ENCODE measurements at regions not wholly inside any gene's neighbourhood (a gene's known extent, or its start where the extent isn't known, plus 50 kb on each side); places are given as distances from the start of the nearest gene placed in this dataset.

DNA sequence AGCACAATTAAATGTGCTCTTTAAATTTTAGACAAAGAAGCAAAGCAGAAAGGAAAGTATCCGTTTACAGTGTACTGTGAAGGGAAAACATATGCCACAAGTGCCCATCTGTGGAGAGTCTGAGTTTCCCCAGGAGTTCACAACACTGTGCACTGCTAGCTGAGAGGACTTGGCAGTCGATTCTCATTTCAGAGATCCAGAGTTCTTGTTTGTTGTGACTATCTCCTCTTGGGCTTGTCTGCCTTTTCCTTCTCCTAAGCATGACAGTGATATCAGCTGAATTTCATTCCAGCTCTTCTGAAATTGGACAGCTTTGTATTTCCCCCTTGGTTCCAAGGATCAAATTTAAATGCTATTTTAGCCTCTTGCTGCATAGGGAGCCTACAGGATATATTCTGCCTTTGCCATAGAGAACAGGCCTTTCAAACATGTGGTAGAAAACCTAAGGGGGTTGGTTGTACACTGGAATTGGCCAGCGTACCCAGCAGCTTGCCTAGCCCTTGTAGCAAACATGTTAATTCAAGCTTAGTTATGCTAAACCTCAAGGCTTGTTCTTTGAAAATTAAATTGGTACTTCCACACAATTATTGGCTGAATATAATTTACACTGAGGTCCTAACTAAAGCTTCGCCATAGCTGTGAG lies 259.2 kb upstream of the NOVA1 start:
- ChIA-PET CTCF (no interaction called here), POLR2A (no interaction called here)
- Histone ChIP-seq H3K27me3 (replicated peaks; ENCODE audit: control insufficient read depth, insufficient read depth, low read length) (no peaks in the 10 kb centered on the region), H3K4me1 (no peaks in the 10 kb centered on the region), H3K9me3 (no peaks in the 10 kb centered on the region), H3K36me3 (ENCODE audit: control insufficient read depth, insufficient read depth, low read length) (no peaks in the 10 kb centered on the region), H3K4me3 (ENCODE audit: low read depth, low read length) (no peak overlapping the region)
- H3K9me3 Mint-ChIP-seq (ENCODE audit: unreplicated experiment): no peaks in the 10 kb centered on the region
- TF ChIP-seq, protein P1, sequence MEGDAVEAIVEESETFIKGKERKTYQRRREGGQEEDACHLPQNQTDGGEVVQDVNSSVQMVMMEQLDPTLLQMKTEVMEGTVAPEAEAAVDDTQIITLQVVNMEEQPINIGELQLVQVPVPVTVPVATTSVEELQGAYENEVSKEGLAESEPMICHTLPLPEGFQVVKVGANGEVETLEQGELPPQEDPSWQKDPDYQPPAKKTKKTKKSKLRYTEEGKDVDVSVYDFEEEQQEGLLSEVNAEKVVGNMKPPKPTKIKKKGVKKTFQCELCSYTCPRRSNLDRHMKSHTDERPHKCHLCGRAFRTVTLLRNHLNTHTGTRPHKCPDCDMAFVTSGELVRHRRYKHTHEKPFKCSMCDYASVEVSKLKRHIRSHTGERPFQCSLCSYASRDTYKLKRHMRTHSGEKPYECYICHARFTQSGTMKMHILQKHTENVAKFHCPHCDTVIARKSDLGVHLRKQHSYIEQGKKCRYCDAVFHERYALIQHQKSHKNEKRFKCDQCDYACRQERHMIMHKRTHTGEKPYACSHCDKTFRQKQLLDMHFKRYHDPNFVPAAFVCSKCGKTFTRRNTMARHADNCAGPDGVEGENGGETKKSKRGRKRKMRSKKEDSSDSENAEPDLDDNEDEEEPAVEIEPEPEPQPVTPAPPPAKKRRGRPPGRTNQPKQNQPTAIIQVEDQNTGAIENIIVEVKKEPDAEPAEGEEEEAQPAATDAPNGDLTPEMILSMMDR (IDR thresholded peaks at IDR 0.05; ENCODE audit: insufficient read depth in 1 of 2, low read depth in 1 of 2, low read length in 1 of 2, severe bottlenecking in 1 of 2, unreplicated experiment in 1 of 2): no peak
- H3K4me3 Mint-ChIP-seq (ENCODE audit: unreplicated experiment): no peak overlapping the region
- no peaks in the 10 kb centered on the region for H3K36me3 Mint-ChIP-seq (ENCODE audit: insufficient read depth, unreplicated experiment)
- no peaks in the 10 kb centered on the region for H3K4me1 Mint-ChIP-seq (ENCODE audit: low read depth, unreplicated experiment)
- intact Hi-C loops (cut with micrococcal nuclease; ENCODE audit: unreplicated experiment): no loop called here
- no TSS peak for BruUV-seq (replicated peaks)
- H3K27ac Mint-ChIP-seq (ENCODE audit: unreplicated experiment): no peak overlapping the region
- DNase-seq: no peak
- no peaks in the 10 kb centered on the region for H3K27me3 Mint-ChIP-seq (ENCODE audit: insufficient read depth, unreplicated experiment)

DNA sequence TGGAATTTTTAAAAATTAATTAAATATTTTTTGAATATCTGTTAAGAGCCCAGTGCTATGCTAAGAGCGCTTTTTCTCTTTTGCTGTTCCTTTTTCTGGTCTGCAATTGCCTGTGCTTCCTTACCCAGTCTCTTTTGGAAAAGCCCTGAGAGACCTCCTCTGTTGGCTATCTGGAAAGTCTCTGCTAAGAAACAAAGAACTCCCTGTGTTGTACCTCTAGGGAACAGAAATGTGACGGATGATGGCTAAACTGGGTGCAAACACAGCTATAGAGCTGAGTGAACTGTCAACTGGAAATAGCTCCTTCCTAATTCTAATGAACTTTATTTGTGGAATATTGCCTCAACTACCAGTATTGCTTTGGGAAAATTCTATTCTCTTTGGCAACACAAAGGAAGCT lies 261.6 kb upstream of the NOVA1 start:
- no peaks in the 10 kb centered on the region for H3K4me1 Mint-ChIP-seq (ENCODE audit: low read depth, unreplicated experiment)
- Histone ChIP-seq H3K4me3 (ENCODE audit: low read depth, low read length) (no peak overlapping the region), H3K4me1 (no peaks in the 10 kb centered on the region), H3K27me3 (replicated peaks; ENCODE audit: control insufficient read depth, insufficient read depth, low read length) (no peaks in the 10 kb centered on the region), H3K9me3 (no peaks in the 10 kb centered on the region), H3K36me3 (ENCODE audit: control insufficient read depth, insufficient read depth, low read length) (no peaks in the 10 kb centered on the region)
- no peak overlapping the region for H3K27ac Mint-ChIP-seq (ENCODE audit: unreplicated experiment)
- no TSS peak for BruUV-seq (replicated peaks)
- ChIA-PET POLR2A (no interaction called here), CTCF (no interaction called here)
- H3K27me3 Mint-ChIP-seq (ENCODE audit: insufficient read depth, unreplicated experiment): no peaks in the 10 kb centered on the region
- H3K9me3 Mint-ChIP-seq (ENCODE audit: unreplicated experiment): no peaks in the 10 kb centered on the region
- no peak for DNase-seq
- intact Hi-C loops (cut with micrococcal nuclease; ENCODE audit: unreplicated experiment): no loop called here
- no peak overlapping the region for H3K4me3 Mint-ChIP-seq (ENCODE audit: unreplicated experiment)
- no peaks in the 10 kb centered on the region for H3K36me3 Mint-ChIP-seq (ENCODE audit: insufficient read depth, unreplicated experiment)
- TF ChIP-seq, protein P1 (IDR thresholded peaks at IDR 0.05; ENCODE audit: insufficient read depth in 1 of 2, low read depth in 1 of 2, low read length in 1 of 2, severe bottlenecking in 1 of 2, unreplicated experiment in 1 of 2): no peak

DNA sequence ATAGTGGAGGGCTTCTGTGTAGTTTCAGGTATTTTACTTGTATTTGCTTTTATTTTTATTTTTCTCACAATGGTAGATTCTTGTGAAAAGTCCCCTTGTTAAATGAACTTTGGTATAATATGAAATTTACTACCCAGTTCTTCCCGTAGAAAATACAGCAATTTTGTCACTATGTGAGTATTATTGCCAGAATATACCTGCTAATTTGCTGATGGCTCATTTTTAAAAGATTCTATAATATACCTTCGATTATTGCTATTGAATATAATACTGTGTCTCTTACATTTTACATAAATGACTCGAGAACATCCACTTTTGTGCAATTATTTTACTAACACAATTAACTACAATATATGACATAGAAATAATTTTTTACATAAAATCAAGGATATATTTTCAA lies 262.3 kb upstream of the NOVA1 start:
- H3K27ac Mint-ChIP-seq (ENCODE audit: unreplicated experiment): no peak overlapping the region
- ChIA-PET CTCF (no interaction called here), POLR2A (no interaction called here)
- Histone ChIP-seq H3K4me3 (ENCODE audit: low read depth, low read length) (no peak overlapping the region), H3K36me3 (ENCODE audit: control insufficient read depth, insufficient read depth, low read length) (no peaks in the 10 kb centered on the region), H3K27me3 (replicated peaks; ENCODE audit: control insufficient read depth, insufficient read depth, low read length) (no peaks in the 10 kb centered on the region), H3K9me3 (no peaks in the 10 kb centered on the region), H3K4me1 (no peaks in the 10 kb centered on the region)
- DNase-seq: no peak
- intact Hi-C loops (cut with micrococcal nuclease; ENCODE audit: unreplicated experiment): no loop called here
- no peak overlapping the region for H3K4me3 Mint-ChIP-seq (ENCODE audit: unreplicated experiment)
- H3K36me3 Mint-ChIP-seq (ENCODE audit: insufficient read depth, unreplicated experiment): no peaks in the 10 kb centered on the region
- BruUV-seq (replicated peaks): no TSS peak
- no peaks in the 10 kb centered on the region for H3K27me3 Mint-ChIP-seq (ENCODE audit: insufficient read depth, unreplicated experiment)
- H3K4me1 Mint-ChIP-seq (ENCODE audit: low read depth, unreplicated experiment): no peaks in the 10 kb centered on the region
- H3K9me3 Mint-ChIP-seq (ENCODE audit: unreplicated experiment): no peaks in the 10 kb centered on the region
- TF ChIP-seq, protein P1 (IDR thresholded peaks at IDR 0.05; ENCODE audit: insufficient read depth in 1 of 2, low read depth in 1 of 2, low read length in 1 of 2, severe bottlenecking in 1 of 2, unreplicated experiment in 1 of 2): no peak

Measured in Caco-2 (cell line).